Activated CD4-positive, alpha-beta T cell treated with anti-CD3 and anti-CD28 coated beads, Interleukin-2, amount 10 ng/mL, durations not matched to agents 24 days and 14 days (primary cell): ENCODE measurements at regions not wholly inside any gene's neighbourhood (a gene's known extent, or its start where the extent isn't known, plus 50 kb on each side); places are given as distances from the start of the nearest gene placed in this dataset.

Experiments
- DNase-seq: peaks from one replicate; pipeline ENCODE4 v3.0.0; 2022
- H3K27ac Mint-ChIP-seq: one replicate; pipeline ENCODE4 v1.8.0; 2022; ENCODE audit warnings: mild to moderate bottlenecking, mixed read lengths
- H3K27me3 Mint-ChIP-seq: one replicate; pipeline ENCODE4 v1.8.0; 2022; ENCODE audit warnings: mixed read lengths
- H3K36me3 Mint-ChIP-seq: one replicate; pipeline ENCODE4 v1.8.0; 2022; ENCODE audit warnings: low read depth, mild to moderate bottlenecking, mixed read lengths
- H3K4me1 Mint-ChIP-seq: one replicate; pipeline ENCODE4 v1.8.0; 2021; ENCODE audit warnings: mixed read lengths
- H3K4me3 Mint-ChIP-seq: one replicate; pipeline ENCODE4 v1.8.0; 2022; ENCODE audit warnings: mild to moderate bottlenecking, moderate library complexity, mixed read lengths
- H3K9me3 Mint-ChIP-seq: one replicate; pipeline ENCODE4 v1.8.0; 2021; ENCODE audit warnings: mixed read lengths
- intact Hi-C: fragments of 100-400 bp; cut with micrococcal nuclease; formaldehyde crosslinking; loops from one replicate; pipeline ENCODE4 v1.15.1; 2023

DNA sequence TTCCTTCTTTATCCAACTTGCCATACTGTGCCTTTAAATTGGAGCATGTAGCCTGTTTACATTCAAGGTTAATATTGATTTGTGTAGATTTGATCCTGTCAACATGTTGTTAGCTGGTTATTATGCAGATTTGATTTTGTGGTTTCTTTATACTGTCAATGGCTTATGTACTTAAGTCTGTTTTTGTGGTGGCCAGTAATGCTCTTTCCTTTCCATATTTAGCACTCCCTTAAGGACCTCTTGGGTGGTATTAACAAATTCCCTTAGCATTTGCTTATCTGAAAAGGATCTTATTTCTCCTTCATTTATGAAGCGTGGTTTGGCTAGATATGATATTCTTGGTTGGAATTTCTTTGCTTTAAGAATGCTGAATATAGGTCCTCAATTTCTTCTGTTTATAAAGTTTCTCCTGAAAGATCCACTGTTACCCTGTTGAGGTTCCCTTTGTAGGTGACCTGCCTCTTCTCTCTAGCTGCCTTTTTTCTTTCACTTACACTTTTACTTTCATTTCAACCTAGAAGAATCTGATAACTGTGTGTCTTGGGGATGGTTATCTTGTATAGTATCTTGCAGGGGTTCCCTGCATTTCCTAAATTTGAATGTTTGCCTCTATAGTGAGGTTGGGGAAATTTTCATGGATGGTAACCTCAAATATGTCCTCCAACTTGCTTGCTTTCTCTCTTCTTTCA lies 86.9 kb upstream of the NEGR1 start:
- intact Hi-C loops: no loop called here
- DNase-seq: no peak
- Mint-ChIP-seq H3K4me1 (no peaks in the 10 kb centered on the region), H3K27ac (no peak overlapping the region), H3K9me3 (no peaks in the 10 kb centered on the region), H3K4me3 (no peak overlapping the region), H3K27me3 (no peaks in the 10 kb centered on the region), H3K36me3 (no peaks in the 10 kb centered on the region)

DNA sequence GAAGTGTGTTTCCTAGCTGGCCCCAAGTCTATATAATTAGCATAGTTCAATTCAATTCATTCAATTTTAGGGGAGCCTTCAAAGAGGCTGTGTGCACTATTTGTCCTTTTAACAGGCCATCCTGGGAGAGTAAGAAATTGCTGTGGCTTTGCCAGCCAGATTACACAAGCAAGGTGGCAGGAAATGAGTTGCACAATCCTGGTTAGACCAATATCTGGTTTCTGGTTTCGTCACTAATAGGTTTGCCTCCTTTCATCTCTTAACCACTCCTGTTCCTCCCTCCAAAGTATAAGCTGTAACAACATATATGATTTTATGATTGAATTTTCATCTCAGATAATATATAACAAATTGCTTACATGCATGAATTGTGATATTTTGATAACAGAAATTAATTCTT lies 84.1 kb upstream of the NEGR1 start:
- Mint-ChIP-seq H3K9me3 (no peaks in the 10 kb centered on the region), H3K27ac (no peak overlapping the region), H3K4me1 (no peaks in the 10 kb centered on the region), H3K27me3 (no peaks in the 10 kb centered on the region), H3K36me3 (no peaks in the 10 kb centered on the region), H3K4me3 (no peak overlapping the region)
- intact Hi-C loops: no loop called here
- DNase-seq: no peak

DNA sequence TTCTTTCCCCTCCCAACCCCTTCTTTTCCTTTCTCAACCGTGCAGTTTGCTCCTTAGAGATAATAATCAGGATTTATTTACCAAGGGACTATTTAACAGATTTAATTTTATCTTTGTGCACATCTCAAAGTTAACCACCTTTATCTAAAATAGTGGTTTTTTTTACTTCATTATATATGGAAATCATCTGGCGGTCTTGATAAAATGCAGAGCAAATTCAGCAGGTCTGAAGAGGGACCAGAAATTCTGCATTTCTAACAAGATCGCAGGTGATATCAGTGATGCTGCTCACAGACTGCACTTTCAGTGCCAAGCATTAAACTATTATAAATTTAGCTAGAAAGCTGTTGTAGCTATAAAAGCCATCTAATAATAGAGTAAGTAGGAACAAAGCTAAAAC lies 83.4 kb upstream of the NEGR1 start:
- no peaks in the 10 kb centered on the region for H3K4me1 Mint-ChIP-seq
- H3K27me3 Mint-ChIP-seq: no peaks in the 10 kb centered on the region
- intact Hi-C loops: no loop called here
- DNase-seq: no peak
- H3K27ac Mint-ChIP-seq: no peak overlapping the region
- no peaks in the 10 kb centered on the region for H3K36me3 Mint-ChIP-seq
- no peaks in the 10 kb centered on the region for H3K9me3 Mint-ChIP-seq
- H3K4me3 Mint-ChIP-seq: no peak overlapping the region

DNA sequence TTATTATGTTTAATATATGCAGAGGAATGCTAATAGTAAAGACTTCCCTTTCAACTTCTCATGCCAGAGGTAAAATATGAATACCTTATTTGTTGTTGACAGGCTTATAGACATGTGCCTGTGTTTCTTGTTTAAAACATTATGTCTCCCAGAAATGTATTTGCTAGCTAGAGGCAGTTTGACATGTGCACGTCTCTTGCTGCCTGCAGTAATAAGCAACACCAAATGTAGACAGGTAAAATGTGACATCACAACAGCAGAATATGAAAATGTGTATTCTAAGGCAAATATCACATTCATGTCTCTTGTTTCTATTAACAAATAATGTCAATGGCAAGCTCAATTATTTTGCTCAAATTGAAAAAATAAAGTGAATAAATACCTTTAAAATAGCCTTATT lies 80.2 kb upstream of the NEGR1 start:
- DNase-seq: no peak
- Mint-ChIP-seq H3K27ac (no peak overlapping the region), H3K27me3 (no peaks in the 10 kb centered on the region), H3K9me3 (no peaks in the 10 kb centered on the region), H3K4me1 (no peaks in the 10 kb centered on the region), H3K36me3 (no peaks in the 10 kb centered on the region), H3K4me3 (no peak overlapping the region)
- intact Hi-C loops: no loop called here

DNA sequence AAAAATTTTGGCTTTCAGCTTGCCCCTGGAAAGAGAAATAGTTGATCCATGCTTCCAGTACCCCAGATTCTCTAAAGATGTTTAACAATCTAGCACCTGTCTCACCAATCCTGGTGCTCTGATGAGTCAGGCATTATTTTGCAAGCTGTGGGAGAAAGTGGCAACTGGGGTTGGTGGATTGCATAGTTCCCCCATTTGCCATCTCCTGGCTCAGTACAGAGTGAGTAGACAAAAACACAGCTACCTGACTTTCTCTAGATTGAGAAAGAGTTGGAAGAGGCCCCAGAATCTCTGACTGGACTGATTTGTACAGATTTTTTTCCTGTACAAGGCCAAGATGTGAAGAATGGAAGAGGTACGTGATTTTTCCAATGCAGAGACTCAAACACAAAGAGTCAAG lies 75.1 kb upstream of the NEGR1 start:
- Mint-ChIP-seq H3K4me3 (no peak overlapping the region), H3K27ac (no peak overlapping the region), H3K36me3 (no peaks in the 10 kb centered on the region), H3K9me3 (no peaks in the 10 kb centered on the region), H3K27me3 (no peaks in the 10 kb centered on the region), H3K4me1 (no peaks in the 10 kb centered on the region)
- intact Hi-C loops: no loop called here
- no peak for DNase-seq

DNA sequence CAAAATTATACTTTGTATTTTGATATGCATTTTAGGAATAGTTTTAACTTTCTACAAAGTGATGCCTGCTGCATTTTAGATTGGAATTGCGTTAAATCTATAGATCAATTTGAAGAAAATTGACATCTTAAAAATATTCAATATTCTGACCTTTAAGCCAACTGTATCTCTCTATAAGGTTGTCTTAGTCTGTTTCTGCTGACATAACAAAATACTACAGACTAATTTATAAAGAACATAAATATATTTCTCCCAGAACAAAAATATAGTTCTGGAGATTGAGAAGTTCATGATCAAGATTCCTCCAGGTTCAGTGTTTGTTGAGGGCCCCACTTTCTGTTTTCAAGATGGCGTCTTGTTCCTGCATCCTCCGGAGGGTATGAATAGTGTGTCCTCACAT lies 73.6 kb upstream of the NEGR1 start:
- intact Hi-C loops: no loop called here
- H3K4me1 Mint-ChIP-seq: no peaks in the 10 kb centered on the region

DNA sequence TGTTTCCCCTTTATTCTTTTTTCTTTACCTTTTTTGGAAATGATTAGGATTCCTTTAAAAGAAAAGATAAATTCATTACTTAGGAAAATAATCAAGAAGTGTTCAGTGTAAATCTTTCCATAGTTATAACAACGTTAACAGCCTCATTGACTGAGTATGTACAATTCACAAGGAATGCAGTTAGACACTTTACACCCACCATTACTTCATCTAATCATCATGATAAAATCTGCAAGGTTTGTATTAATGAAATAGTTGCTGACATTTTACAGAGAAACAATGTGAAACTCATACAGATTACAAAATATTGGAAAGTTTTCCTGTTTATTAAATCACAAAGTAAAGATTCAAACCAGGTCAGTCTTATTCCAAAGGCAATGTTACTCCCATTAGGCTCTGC lies 59.3 kb upstream of the NEGR1 start:
- no peak overlapping the region for H3K27ac Mint-ChIP-seq
- H3K9me3 Mint-ChIP-seq: no peaks in the 10 kb centered on the region
- H3K27me3 Mint-ChIP-seq: no peaks in the 10 kb centered on the region
- H3K4me1 Mint-ChIP-seq: no peaks in the 10 kb centered on the region
- no peak overlapping the region for H3K4me3 Mint-ChIP-seq
- no peak for DNase-seq
- H3K36me3 Mint-ChIP-seq: no peaks in the 10 kb centered on the region
- intact Hi-C loops: no loop called here

More for the DNA sequence above, 73.6 kb upstream of the NEGR1 start:
- Mint-ChIP-seq H3K9me3 (no peaks in the 10 kb centered on the region), H3K4me3 (no peak overlapping the region), H3K27me3 (no peaks in the 10 kb centered on the region), H3K36me3 (no peaks in the 10 kb centered on the region), H3K27ac (no peak overlapping the region)
- no peak for DNase-seq

DNA sequence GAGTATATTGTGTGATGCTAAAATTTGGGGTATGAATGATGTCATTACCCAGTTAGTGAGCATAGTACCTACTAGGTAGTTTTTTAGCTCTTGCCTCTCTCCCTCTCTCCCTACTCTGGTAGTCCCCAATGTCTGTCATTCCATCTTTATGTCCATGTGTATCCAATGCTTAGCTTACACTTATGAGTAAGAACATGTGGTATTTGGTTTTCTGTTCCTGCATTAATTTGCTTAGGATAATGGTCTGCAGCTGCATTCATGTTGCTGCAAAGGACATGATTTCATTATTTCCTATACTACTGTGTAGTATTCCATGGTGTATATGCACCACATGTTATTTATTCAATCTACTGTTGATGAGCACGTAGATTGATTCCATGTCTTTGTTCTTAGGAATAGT lies 54.4 kb upstream of the NEGR1 start:
- Mint-ChIP-seq H3K27ac (no peak overlapping the region), H3K27me3 (no peaks in the 10 kb centered on the region), H3K36me3 (no peaks in the 10 kb centered on the region), H3K4me3 (no peak overlapping the region), H3K9me3 (no peaks in the 10 kb centered on the region), H3K4me1 (no peaks in the 10 kb centered on the region)
- DNase-seq: no peak
- intact Hi-C loops: no loop called here
